GM19099 (cell line): ENCODE measurements at regions not wholly inside any gene's neighbourhood (a gene's known extent, or its start where the extent isn't known, plus 50 kb on each side); places are given as distances from the start of the nearest gene placed in this dataset.

Source experiments
- POLR2A ChIP-seq: IDR thresholded peaks from 3 replicates; pipeline ENCODE4 v1.6.1; 2011; ENCODE audit warnings: low read depth; ENCODE audit not compliant: insufficient read length; ENCODE audit errors: extremely low read depth

GRCh38 chr12:69024413-69024812 lies 91.4 kb upstream of the CPM start:
- no peak for TF ChIP-seq POLR2A

- TF ChIP-seq POLR2A, result no peak
These were observed 91.9 kb upstream of the CPM start for GRCh38 chr12:69024907-69025306.

DNA sequence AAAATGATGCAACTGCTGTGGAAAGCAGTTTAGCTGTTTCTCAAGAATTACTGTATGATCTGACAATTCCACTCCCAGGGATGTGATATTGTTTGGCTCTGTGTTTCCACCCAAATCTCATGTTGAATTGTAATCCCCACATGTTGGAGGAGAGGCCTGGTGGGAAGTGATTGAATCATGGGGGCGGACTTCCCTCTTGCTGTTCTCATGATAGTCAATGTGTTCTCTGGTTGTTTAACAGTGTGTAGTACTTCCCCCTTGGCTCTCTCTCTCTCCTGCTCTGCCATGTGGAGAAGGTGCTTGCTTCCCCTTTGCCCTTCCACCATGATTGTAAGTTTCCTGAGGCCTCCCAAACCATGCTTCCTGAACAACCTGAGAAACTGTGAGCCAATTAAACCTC lies 93.4 kb upstream of the CPM start:
- TF ChIP-seq POLR2A, result no peak

- TF ChIP-seq POLR2A, result no peak
These were observed 94.5 kb upstream of the CPM start for GRCh38 chr12:69027411-69027881.

- TF ChIP-seq POLR2A, result no peak
These were observed 96.2 kb upstream of the CPM start for GRCh38 chr12:69028941-69029729.

DNA sequence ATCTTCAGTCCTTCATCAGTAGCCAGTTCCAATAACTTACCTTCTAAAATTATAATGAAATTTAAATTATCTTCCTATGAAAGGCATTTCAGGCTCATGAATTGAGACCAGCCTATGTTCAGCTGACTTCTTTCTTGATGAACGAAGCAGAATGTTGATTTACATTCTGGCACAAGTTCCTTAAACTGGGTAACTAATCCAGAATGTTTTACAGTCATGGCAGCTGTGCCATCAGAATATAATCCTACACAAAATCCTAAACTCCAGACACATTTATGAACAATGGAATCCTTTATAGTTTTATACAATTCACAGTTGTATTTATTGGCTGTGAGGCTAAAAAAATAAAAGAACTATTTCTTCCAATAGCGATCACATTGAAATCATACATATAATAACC lies 97.3 kb upstream of the CPM start:
- no peak for TF ChIP-seq POLR2A

DNA sequence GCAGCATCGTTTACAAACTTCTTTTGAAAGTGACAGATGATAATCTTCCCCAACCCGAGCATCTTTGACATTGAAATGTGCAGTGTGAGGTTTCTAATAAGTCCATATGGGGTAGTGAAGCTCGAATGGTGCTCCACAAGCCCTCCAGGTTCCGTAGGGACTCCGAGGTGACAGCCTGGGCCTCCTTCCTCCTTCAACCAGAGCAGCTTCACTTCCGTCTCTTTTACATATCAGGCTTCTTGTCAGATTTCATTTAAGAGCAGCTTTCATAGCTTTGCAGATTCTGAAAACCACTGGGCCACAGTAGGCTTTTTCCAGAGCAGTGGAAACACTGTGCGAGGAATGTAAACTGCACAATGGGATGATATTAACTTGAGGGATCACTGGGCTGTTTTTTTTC lies 103.6 kb upstream of the CPM start:
- no peak for TF ChIP-seq POLR2A

GRCh38 chr12:69036999-69037398 lies 104.0 kb upstream of the CPM start:
- no peak for TF ChIP-seq POLR2A

DNA sequence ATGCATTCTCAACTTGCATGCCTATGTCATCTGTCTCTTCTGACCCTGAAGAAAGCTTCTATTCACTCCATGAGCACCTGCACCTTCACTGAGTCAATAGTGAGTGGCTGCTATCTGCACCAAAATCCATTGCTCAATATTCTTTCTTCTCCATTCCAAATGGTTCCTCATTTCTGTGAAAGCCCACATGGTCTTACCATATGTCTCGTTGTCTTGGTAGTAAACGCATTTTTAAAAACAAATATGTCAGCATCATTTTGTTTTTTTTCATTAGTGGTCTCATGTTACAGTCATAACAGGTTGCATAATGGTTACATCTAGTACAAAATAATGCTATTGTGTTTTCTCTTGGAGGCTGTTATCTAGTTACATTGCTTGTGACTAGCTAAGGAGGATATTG lies 106.9 kb upstream of the CPM start:
- no peak for TF ChIP-seq POLR2A

- no peak for TF ChIP-seq POLR2A
These were observed 109.6 kb upstream of the CPM start for GRCh38 chr12:69042557-69042956.

DNA sequence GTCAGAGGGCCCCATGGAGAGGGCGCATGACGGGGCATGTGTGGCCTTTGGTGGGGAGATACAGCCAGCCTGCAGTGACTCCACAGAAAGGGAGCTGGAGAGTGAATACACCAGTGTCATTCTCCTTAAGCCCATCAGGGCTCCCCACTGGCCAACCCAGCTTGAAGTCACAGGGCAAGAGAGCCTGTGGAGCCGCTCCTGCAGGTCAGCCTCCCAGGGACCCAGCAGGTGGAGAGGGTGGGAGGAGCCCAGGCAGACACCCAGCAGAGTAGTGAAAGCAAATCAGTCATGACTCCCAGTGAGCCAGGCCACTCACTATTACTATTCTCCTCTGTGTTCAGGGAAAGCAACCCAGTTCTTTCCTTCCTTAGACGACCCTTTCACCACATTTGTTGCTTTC lies 110.0 kb upstream of the CPM start:
- no peak for TF ChIP-seq POLR2A

- no peak for TF ChIP-seq POLR2A
These were observed 111.9 kb upstream of the CPM start for GRCh38 chr12:69044887-69045286.

- TF ChIP-seq POLR2A, result no peak
These were observed 112.5 kb upstream of the CPM start for GRCh38 chr12:69045430-69045829.

- no peak for TF ChIP-seq POLR2A
These were observed 113.4 kb upstream of the CPM start for GRCh38 chr12:69046363-69046762.

GRCh38 chr12:69046920-69047319 lies 113.9 kb upstream of the CPM start:
- TF ChIP-seq POLR2A, result no peak

GRCh38 chr12:69047990-69048389 lies 115.0 kb upstream of the CPM start:
- TF ChIP-seq POLR2A, result no peak
